ENCODE measurements at regions not wholly inside any gene's neighbourhood (a gene's known extent, or its start where the extent isn't known, plus 50 kb on each side); places are given as distances from the start of the nearest gene placed in this dataset.

DNA sequence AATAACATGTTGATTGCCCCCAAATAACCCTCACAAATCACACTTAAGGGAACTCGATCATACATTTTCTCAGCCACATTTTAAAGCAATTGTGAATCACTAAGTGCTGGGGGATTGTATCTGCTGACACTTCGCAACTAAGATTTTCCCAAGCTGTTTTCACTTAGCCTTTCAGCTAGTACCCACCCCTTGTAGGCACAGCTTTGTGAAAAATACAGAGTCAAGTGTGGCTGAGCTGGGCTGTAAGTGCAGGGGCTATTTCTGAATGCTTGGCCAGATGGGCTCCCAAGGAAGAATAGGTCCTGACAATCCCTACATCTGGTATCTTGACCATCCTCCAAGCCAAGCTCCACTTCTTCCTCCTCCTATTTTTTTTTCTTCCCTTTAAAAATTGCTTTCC, 289.2 kb upstream of the NMUR2 start:
- H3K23me2 ChIP-seq (ENCODE audit: low read depth, low read length) = no peaks in the 10 kb centered on the region

More for the DNA sequence above, 289.2 kb upstream of the NMUR2 start:
- Histone ChIP-seq H2AK5ac (ENCODE audit: low read depth, low read length) (no peak overlapping the region), H3K4me3 (ENCODE audit: extremely low read depth in 1 of 4, insufficient read depth in 2 of 4, low read depth in 3 of 4, low read length in 4 of 4) (no peak overlapping the region), H3K36me3 (ENCODE audit: control insufficient read depth in 2 of 4, insufficient read depth in 4 of 4, low read length in 3 of 4) (no peaks in the 10 kb centered on the region), H3K23ac (ENCODE audit: insufficient read length) (no peak overlapping the region), H2BK120ac (replicated peaks; ENCODE audit: low read depth, low read length) (no peak overlapping the region), H2BK15ac (ENCODE audit: low read length) (no peak overlapping the region), H3K4me1 (replicated peaks in 1 of 4; ENCODE audit: control insufficient read depth in 3 of 4, insufficient read depth in 4 of 4, low read length in 3 of 4) (no peaks in the 10 kb centered on the region), H3K9me3 (ENCODE audit: insufficient read depth in 2 of 2, low read depth in 1 of 2, low read length in 1 of 2) (peaks cover 0 to 3% of the 10 kb centered on the region in 2 experiments; a peak in 1 of 4 replicates), H3K79me2 (ENCODE audit: control insufficient read depth in 1 of 2, insufficient read depth in 2 of 2, low read length in 2 of 2) (no peaks in the 10 kb centered on the region), H3K4ac (replicated peaks; ENCODE audit: insufficient read length, low read depth, low read length) (no peak overlapping the region), H3K14ac (ENCODE audit: insufficient read length) (no peak overlapping the region), H4K5ac (ENCODE audit: insufficient read length, low read depth, low read length) (no peak overlapping the region), H3K9ac (replicated peaks in 1 of 4; ENCODE audit: extremely low read depth in 1 of 4, low read depth in 3 of 4, low read length in 3 of 4) (no peak overlapping the region), H4K91ac (replicated peaks; ENCODE audit: insufficient read length, low read length) (no peak overlapping the region), H3K4me2 (ENCODE audit: insufficient read depth in 1 of 2, low read depth in 2 of 2, low read length in 2 of 2) (no peak overlapping the region), H3K27me3 (replicated peaks in 1 of 4; ENCODE audit: control insufficient read depth in 3 of 4, extremely low read depth in 1 of 4, insufficient read depth in 3 of 4, low read length in 3 of 4) (no peaks in the 10 kb centered on the region), H4K20me1 (replicated peaks in 1 of 2; ENCODE audit: control insufficient read depth in 1 of 2, insufficient read depth in 2 of 2, low read length in 2 of 2) (no peaks in the 10 kb centered on the region), H3K79me1 (ENCODE audit: low read depth, low read length) (no peaks in the 10 kb centered on the region), H2BK20ac (ENCODE audit: low read length) (no peak overlapping the region), H2AFZ (ENCODE audit: low read length) (no peak overlapping the region), H3K27ac (ENCODE audit: low read depth, low read length) (no peak overlapping the region), H3K56ac (replicated peaks; ENCODE audit: insufficient read length, low read depth, low read length) (no peak overlapping the region), H2BK12ac (ENCODE audit: low read depth, low read length) (no peak overlapping the region), H2BK5ac (ENCODE audit: low read depth, low read length) (no peak overlapping the region), H3K18ac (ENCODE audit: extremely low read depth, low read length) (no peak overlapping the region), H4K8ac (ENCODE audit: extremely low read depth, insufficient read depth, low read length) (no peak overlapping the region)
- TF ChIP-seq, protein P1, sequence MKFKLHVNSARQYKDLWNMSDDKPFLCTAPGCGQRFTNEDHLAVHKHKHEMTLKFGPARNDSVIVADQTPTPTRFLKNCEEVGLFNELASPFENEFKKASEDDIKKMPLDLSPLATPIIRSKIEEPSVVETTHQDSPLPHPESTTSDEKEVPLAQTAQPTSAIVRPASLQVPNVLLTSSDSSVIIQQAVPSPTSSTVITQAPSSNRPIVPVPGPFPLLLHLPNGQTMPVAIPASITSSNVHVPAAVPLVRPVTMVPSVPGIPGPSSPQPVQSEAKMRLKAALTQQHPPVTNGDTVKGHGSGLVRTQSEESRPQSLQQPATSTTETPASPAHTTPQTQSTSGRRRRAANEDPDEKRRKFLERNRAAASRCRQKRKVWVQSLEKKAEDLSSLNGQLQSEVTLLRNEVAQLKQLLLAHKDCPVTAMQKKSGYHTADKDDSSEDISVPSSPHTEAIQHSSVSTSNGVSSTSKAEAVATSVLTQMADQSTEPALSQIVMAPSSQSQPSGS (IDR thresholded peaks at IDR 0.05; ENCODE audit: low read length) = no peak
- TF ChIP-seq RFX5 (IDR thresholded peaks at IDR 0.05; ENCODE audit: borderline replicate concordance, low read depth, low read length) (no peak), POLR2AphosphoS5 (IDR thresholded peaks at IDR 0.05; ENCODE audit: low read depth, low read length) (no peak), NRF1 (IDR thresholded peaks at IDR 0.05; ENCODE audit: low read depth, low read length) (no peak), EP300 (IDR thresholded peaks at IDR 0.05; ENCODE audit: borderline replicate concordance in 1 of 2, low read depth in 2 of 2, low read length in 2 of 2) (no peak), TAF1 (IDR thresholded peaks at IDR 0.05; ENCODE audit: low read depth, low read length) (no peak), CEBPB (IDR thresholded peaks at IDR 0.05; ENCODE audit: low read depth, low read length) (no peak)
- DNase-seq (ENCODE audit: low read depth in 1 of 2, low spot score in 2 of 2) (no peak), FAIRE-seq (no peak)
- 46% methylated on average over 2 of the region's 2 CpGs; no CpG with 5 or more reads in 1 of the 2 experiments for WGBS, 2 experiments (ENCODE audit: extremely low coverage in 1 of 2, insufficient coverage in 1 of 2, insufficient read length in 1 of 2, insufficient replicate concordance in 2 of 2, low coverage in 1 of 2, low lambda C conversion rate in 2 of 2, missing lambda C conversion rate in 1 of 2)
- POLR2A ChIA-PET (ENCODE audit: partially characterized antibody) = no interaction called here
- CTCF ChIA-PET (ENCODE audit: partially characterized antibody) = interaction anchor here (1.1 to 1.8 kb wide), 2 partner anchors 30 to 47 kb away, joined by 3 to 5 read pairs; no protein-coding TSS in a partner anchor
